Naive thymus-derived CD4-positive, alpha-beta T cell (primary cell): ENCODE measurements at regions not wholly inside any gene's neighbourhood (a gene's known extent, or its start where the extent isn't known, plus 50 kb on each side); places are given as distances from the start of the nearest gene placed in this dataset.

Experiments used
- ATAC-seq: fragments of 150-1000 bp; cut with Tn5 transposase; 2 replicates; pipeline ENCODE4 v1.10.0; 2021; ENCODE audit warnings: mild to moderate bottlenecking, moderate library complexity
- CTCF ChIA-PET: fragments of 350-600 bp; sonication (Branson Sonifier 250); formaldehyde crosslinking; loops from one replicate; lab custom pipeline; 2021; ENCODE audit warnings: antibody characterized with exemption; lab: Charles Lee
- POLR2A ChIA-PET: fragments of 350-600 bp; sonication (Branson Sonifier 250); formaldehyde crosslinking; loops from one replicate; lab custom pipeline; 2021; ENCODE audit warnings: antibody characterized with exemption, inconsistent platforms; lab: Charles Lee
- DNase-seq, 9 donors: peaks; one replicate each; pipeline versions ENCODE4 v3.0.0 to v3.0.0-alpha.2; 2020 to 2022; ENCODE audit warnings: mixed read lengths in 1 of 9
- H3K27ac ChIP-seq: one replicate; pipeline ENCODE4 v1.7.0; 2013; ENCODE audit warnings: mild to moderate bottlenecking, low read depth, low read length, moderate library complexity
- H3K27me3 ChIP-seq, 2 donors: one replicate each; pipeline ENCODE4 v1.7.0; 2013; ENCODE audit warnings: low read length in 2 of 2, mild to moderate bottlenecking in 2 of 2, moderate library complexity in 2 of 2; ENCODE audit not compliant: control insufficient read depth in 2 of 2, insufficient read depth in 2 of 2
- H3K36me3 ChIP-seq, 3 experiments: 1 replicate in 2 of 3; 2 replicates in 1 of 3; pipeline ENCODE4 v1.7.0; 2013; ENCODE audit warnings: low read length in 3 of 3, mild to moderate bottlenecking in 3 of 3, moderate library complexity in 1 of 3; ENCODE audit not compliant: insufficient read depth in 3 of 3, control insufficient read depth in 2 of 3
- H3K4me1 ChIP-seq, 2 donors: one replicate each; pipeline ENCODE4 v1.7.0; 2013; ENCODE audit warnings: low read length in 2 of 2, mild to moderate bottlenecking in 2 of 2, moderate library complexity in 1 of 2; ENCODE audit not compliant: control insufficient read depth in 2 of 2, insufficient read depth in 2 of 2
- H3K4me3 ChIP-seq: 2 replicates; pipeline ENCODE4 v1.7.0; 2013; ENCODE audit warnings: mild to moderate bottlenecking, low read length
- H3K9me3 ChIP-seq, 3 experiments: 1 replicate in 2 of 3; 2 replicates in 1 of 3; pipeline ENCODE4 v1.7.0; 2013; ENCODE audit warnings: low read length in 3 of 3; ENCODE audit not compliant: control insufficient read depth in 2 of 3
- H3K27ac Mint-ChIP-seq, 9 donors: one replicate each; pipeline ENCODE4 v1.8.0; 2020 to 2022; ENCODE audit warnings: mixed read lengths in 9 of 9, mild to moderate bottlenecking in 8 of 9, moderate library complexity in 5 of 9, inconsistent platforms in 2 of 9
- H3K27me3 Mint-ChIP-seq, 5 donors: one replicate each; pipeline ENCODE4 v1.8.0; 2021 to 2022; ENCODE audit warnings: mixed read lengths in 5 of 5, mild to moderate bottlenecking in 1 of 5
- H3K36me3 Mint-ChIP-seq, 5 donors: one replicate each; pipeline ENCODE4 v1.8.0; 2020 to 2022; ENCODE audit warnings: mixed read lengths in 5 of 5, mild to moderate bottlenecking in 3 of 5, inconsistent platforms in 1 of 5
- H3K4me1 Mint-ChIP-seq, 7 donors: one replicate each; pipeline ENCODE4 v1.8.0; 2020 to 2022; ENCODE audit warnings: mixed read lengths in 7 of 7, mild to moderate bottlenecking in 3 of 7, inconsistent platforms in 1 of 7
- H3K4me3 Mint-ChIP-seq, 10 donors: one replicate each; pipeline ENCODE4 v1.8.0; 2020 to 2022; ENCODE audit warnings: mild to moderate bottlenecking in 10 of 10, mixed read lengths in 10 of 10, moderate library complexity in 6 of 10, inconsistent platforms in 2 of 10
- H3K9me3 Mint-ChIP-seq, 11 donors: one replicate each; pipeline ENCODE4 v1.8.0; 2020 to 2022; ENCODE audit warnings: mixed read lengths in 11 of 11, mild to moderate bottlenecking in 4 of 11, inconsistent platforms in 1 of 11, moderate library complexity in 1 of 11
- intact Hi-C, 2 donors: fragments of 100-400 bp; cut with micrococcal nuclease; formaldehyde crosslinking; loops; one replicate each; pipeline ENCODE4 v1.15.1; 2023

GRCh38 chr11:30786256-30787110 is 200.3 kb upstream of the MPPED2 start:
- no peaks in the 10 kb centered on the region for H3K36me3 Mint-ChIP-seq
- ATAC-seq: no peak
- no peaks in the 10 kb centered on the region for H3K4me1 ChIP-seq
- ChIA-PET POLR2A (no interaction called here), CTCF (no interaction called here)
- no peak for DNase-seq
- no peak overlapping the region for H3K27ac ChIP-seq
- H3K4me3 ChIP-seq: no peak overlapping the region
- peaks cover 0 to 10% (median 0%) of the 10 kb centered on the region in 11 donors for H3K9me3 Mint-ChIP-seq
- no peaks in the 10 kb centered on the region for H3K27me3 ChIP-seq
- H3K4me3 Mint-ChIP-seq: no peak overlapping the region
- peaks cover 0 to 4% (median 0%) of the 10 kb centered on the region in 7 donors for H3K4me1 Mint-ChIP-seq
- no peaks in the 10 kb centered on the region for H3K27me3 Mint-ChIP-seq
- no peaks in the 10 kb centered on the region for H3K36me3 ChIP-seq
- no peak overlapping the region for H3K27ac Mint-ChIP-seq
- intact Hi-C loops: no loop called here
- no peaks in the 10 kb centered on the region for H3K9me3 ChIP-seq

DNA sequence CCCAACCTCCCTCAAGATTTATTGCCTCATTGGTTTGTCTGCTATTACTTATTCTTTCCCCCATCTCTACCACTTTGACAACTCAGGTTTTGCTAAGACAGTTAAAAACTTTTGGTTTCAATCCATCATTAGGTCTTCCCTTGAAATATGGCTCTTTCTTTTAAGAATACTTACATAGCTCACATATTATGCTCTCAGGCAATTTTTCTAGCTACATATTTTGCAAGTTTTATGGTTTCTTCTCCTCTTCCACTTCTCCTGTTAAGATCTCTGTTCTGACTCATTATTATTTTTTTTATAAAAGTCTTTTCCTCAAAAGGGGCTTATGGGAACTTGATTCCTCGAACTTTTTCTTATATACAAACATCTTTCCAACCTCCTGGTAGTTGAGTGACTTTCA is 192.4 kb upstream of the MPPED2 start:
- POLR2A ChIA-PET: no interaction called here
- no peaks in the 10 kb centered on the region for H3K4me1 ChIP-seq
- CTCF ChIA-PET: no interaction called here
- no peak overlapping the region for H3K4me3 Mint-ChIP-seq
- no peaks in the 10 kb centered on the region for H3K4me1 Mint-ChIP-seq
- DNase-seq (no peak), ATAC-seq (no peak)
- H3K27ac Mint-ChIP-seq: no peak overlapping the region
- no peaks in the 10 kb centered on the region for H3K27me3 ChIP-seq
- peaks cover 0 to 5% (median 0%) of the 10 kb centered on the region in 5 donors for H3K27me3 Mint-ChIP-seq
- no peaks in the 10 kb centered on the region for H3K36me3 ChIP-seq
- no peaks in the 10 kb centered on the region for H3K36me3 Mint-ChIP-seq
- intact Hi-C loops: no loop called here
- H3K9me3 Mint-ChIP-seq: peaks cover 0 to 9% (median 0%) of the 10 kb centered on the region in 11 donors
- H3K27ac ChIP-seq: no peak overlapping the region
- no peaks in the 10 kb centered on the region for H3K9me3 ChIP-seq
- H3K4me3 ChIP-seq: no peak overlapping the region

DNA sequence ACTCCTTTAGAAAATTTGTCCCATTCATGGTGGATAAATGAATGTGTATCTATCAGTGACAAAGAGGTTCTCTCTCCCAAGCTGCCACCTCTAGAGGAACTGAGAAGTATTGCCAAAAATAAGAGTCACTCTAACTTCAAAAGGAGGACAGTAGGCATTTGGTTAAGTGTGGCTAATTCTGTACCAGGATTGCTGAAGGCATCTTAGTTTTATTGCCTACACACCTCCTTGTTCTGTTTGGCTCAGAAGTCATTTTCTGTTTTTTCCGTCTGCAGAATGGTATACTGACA is 189.0 kb upstream of the MPPED2 start:
- no peaks in the 10 kb centered on the region for H3K9me3 ChIP-seq
- Mint-ChIP-seq H3K9me3 (peaks cover 0 to 5% (median 3%) of the 10 kb centered on the region in 11 donors), H3K27me3 (peaks cover 0 to 5% (median 0%) of the 10 kb centered on the region in 5 donors), H3K4me3 (no peak overlapping the region), H3K4me1 (no peaks in the 10 kb centered on the region), H3K36me3 (no peaks in the 10 kb centered on the region), H3K27ac (no peak overlapping the region)
- no peaks in the 10 kb centered on the region for H3K4me1 ChIP-seq
- CTCF ChIA-PET: no interaction called here
- no peaks in the 10 kb centered on the region for H3K36me3 ChIP-seq
- H3K27me3 ChIP-seq: no peaks in the 10 kb centered on the region
- intact Hi-C loops: no loop called here
- no peak overlapping the region for H3K4me3 ChIP-seq
- H3K27ac ChIP-seq: no peak overlapping the region
- no peak for ATAC-seq
- POLR2A ChIA-PET: no interaction called here
- no peak for DNase-seq

DNA sequence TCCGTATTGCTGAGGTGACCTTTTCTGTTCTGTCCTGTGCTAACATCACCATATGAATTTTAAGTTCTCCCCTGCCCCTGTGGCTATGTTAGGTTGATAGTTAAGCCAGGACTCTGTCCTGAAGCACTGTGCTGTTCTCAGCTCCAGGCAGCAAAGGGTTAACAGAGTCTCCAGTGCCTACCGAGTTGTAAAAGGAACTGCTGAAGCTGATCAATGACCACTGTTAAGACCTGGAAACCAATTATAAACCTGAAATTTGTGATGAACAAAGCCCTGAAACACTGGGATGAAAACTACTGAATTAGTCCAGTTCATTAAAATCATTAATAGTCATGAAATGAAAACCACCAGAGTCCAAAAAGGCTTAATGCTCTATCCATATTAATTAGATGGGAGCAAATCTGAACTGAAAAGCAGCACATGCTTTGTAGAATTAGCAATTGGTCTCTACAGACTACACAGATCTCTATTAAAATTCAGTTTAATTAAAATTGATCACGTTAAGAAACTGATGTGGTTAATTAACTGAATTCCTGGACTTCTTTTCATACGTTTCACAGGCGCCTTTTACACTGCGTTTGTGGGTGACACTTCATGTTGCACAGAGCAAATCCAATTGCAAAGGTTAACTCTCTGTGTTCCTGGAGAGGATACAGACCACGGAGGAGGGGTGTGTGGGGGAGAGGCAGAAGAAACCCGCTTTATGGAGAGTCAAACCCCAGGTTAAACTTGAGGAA is 188.5 kb upstream of the MPPED2 start:
- Mint-ChIP-seq H3K4me1 (no peaks in the 10 kb centered on the region), H3K36me3 (no peaks in the 10 kb centered on the region), H3K4me3 (no peak overlapping the region), H3K9me3 (peaks cover 0 to 5% (median 3%) of the 10 kb centered on the region in 11 donors), H3K27me3 (peaks cover 0 to 5% (median 0%) of the 10 kb centered on the region in 5 donors), H3K27ac (no peak overlapping the region)
- Histone ChIP-seq H3K9me3 (no peaks in the 10 kb centered on the region), H3K4me3 (no peak overlapping the region), H3K27me3 (no peaks in the 10 kb centered on the region), H3K4me1 (no peaks in the 10 kb centered on the region), H3K36me3 (no peaks in the 10 kb centered on the region), H3K27ac (no peak overlapping the region)
- CTCF ChIA-PET: no interaction called here
- ATAC-seq: no peak
- POLR2A ChIA-PET: no interaction called here
- intact Hi-C loops: no loop called here
- DNase-seq: no peak

- H3K27me3 ChIP-seq: no peaks in the 10 kb centered on the region
- no peaks in the 10 kb centered on the region for H3K4me1 Mint-ChIP-seq
- no peaks in the 10 kb centered on the region for H3K36me3 ChIP-seq
- no peaks in the 10 kb centered on the region for H3K4me1 ChIP-seq
- intact Hi-C loops: no loop called here
- no peak overlapping the region for H3K4me3 ChIP-seq
- H3K4me3 Mint-ChIP-seq: no peak overlapping the region
- H3K27me3 Mint-ChIP-seq: no peaks in the 10 kb centered on the region
- H3K36me3 Mint-ChIP-seq: no peaks in the 10 kb centered on the region
- CTCF ChIA-PET: no interaction called here
- H3K9me3 ChIP-seq: no peaks in the 10 kb centered on the region
- DNase-seq (no peak), ATAC-seq (no peak)
- no peak overlapping the region for H3K27ac ChIP-seq
- POLR2A ChIA-PET: no interaction called here
- H3K9me3 Mint-ChIP-seq: peaks cover 0 to 7% (median 0%) of the 10 kb centered on the region in 11 donors
- no peak overlapping the region for H3K27ac Mint-ChIP-seq
These were observed 186.8 kb upstream of the MPPED2 start for GRCh38 chr11:30772908-30773307.

DNA sequence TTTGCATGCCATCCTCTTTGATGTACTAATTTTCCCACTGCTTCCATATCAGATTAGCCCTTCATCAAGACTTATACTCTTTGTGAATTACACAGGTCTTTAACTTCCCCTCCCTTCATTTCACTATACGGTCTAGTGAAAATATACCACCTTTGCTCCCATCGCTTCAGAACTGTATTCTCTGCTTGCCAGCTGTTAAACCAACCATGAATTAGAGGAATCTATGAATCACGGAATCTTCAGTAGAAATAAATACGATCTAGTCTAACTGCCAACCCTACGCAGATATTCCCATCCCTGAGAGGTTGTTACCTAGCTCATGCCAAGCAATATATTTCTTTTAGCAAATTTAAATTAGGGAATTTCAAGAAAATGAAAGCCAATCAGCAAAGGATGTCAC is 177.8 kb upstream of the MPPED2 start:
- no peaks in the 10 kb centered on the region for H3K36me3 ChIP-seq
- H3K27me3 ChIP-seq: no peaks in the 10 kb centered on the region
- intact Hi-C loops: no loop called here
- CTCF ChIA-PET: no interaction called here
- no peaks in the 10 kb centered on the region for H3K36me3 Mint-ChIP-seq
- no peak overlapping the region for H3K4me3 Mint-ChIP-seq
- H3K4me3 ChIP-seq: no peak overlapping the region
- ATAC-seq (no peak), DNase-seq (no peak)
- H3K27me3 Mint-ChIP-seq: peaks cover 0 to 4% (median 0%) of the 10 kb centered on the region in 5 donors
- H3K9me3 ChIP-seq: no peaks in the 10 kb centered on the region
- H3K4me1 Mint-ChIP-seq: no peaks in the 10 kb centered on the region
- H3K27ac Mint-ChIP-seq: no peak overlapping the region
- POLR2A ChIA-PET: no interaction called here
- peaks cover 0 to 27% (median 7%) of the 10 kb centered on the region in 11 donors for H3K9me3 Mint-ChIP-seq
- no peaks in the 10 kb centered on the region for H3K4me1 ChIP-seq
- H3K27ac ChIP-seq: no peak overlapping the region

DNA sequence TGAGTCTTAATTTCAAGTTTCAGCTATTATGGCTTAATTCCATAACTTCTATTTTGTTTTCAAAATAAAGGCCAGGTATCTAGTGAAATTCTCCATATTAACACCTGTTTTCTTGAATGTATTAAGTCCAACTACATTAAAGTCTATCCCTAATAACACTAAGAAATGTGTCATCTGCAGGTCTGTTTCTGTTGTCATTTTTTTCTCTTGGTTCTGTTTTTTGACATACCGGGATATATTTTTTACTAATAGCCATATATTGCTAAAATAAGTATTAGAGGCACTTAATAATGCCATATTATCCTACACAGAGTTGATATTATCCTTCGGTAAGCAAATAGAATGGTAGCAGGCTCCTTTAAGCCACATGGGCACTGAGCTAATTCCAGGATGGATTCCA is 176.0 kb upstream of the MPPED2 start:
- peaks cover 0 to 4% (median 0%) of the 10 kb centered on the region in 5 donors for H3K27me3 Mint-ChIP-seq
- Histone ChIP-seq H3K9me3 (no peaks in the 10 kb centered on the region), H3K4me3 (no peak overlapping the region), H3K36me3 (no peaks in the 10 kb centered on the region), H3K4me1 (no peaks in the 10 kb centered on the region), H3K27ac (no peak overlapping the region), H3K27me3 (no peaks in the 10 kb centered on the region)
- POLR2A ChIA-PET: no interaction called here
- H3K9me3 Mint-ChIP-seq: peaks cover 0 to 30% (median 8%) of the 10 kb centered on the region in 11 donors
- no peak for ATAC-seq
- DNase-seq: no peak
- H3K27ac Mint-ChIP-seq: no peak overlapping the region
- H3K4me3 Mint-ChIP-seq: no peak overlapping the region
- intact Hi-C loops: no loop called here
- CTCF ChIA-PET: no interaction called here
- no peaks in the 10 kb centered on the region for H3K36me3 Mint-ChIP-seq
- no peaks in the 10 kb centered on the region for H3K4me1 Mint-ChIP-seq
